ENCODE measurements at regions not wholly inside any gene's neighbourhood (a gene's known extent, or its start where the extent isn't known, plus 50 kb on each side); places are given as distances from the start of the nearest gene placed in this dataset.

DNA sequence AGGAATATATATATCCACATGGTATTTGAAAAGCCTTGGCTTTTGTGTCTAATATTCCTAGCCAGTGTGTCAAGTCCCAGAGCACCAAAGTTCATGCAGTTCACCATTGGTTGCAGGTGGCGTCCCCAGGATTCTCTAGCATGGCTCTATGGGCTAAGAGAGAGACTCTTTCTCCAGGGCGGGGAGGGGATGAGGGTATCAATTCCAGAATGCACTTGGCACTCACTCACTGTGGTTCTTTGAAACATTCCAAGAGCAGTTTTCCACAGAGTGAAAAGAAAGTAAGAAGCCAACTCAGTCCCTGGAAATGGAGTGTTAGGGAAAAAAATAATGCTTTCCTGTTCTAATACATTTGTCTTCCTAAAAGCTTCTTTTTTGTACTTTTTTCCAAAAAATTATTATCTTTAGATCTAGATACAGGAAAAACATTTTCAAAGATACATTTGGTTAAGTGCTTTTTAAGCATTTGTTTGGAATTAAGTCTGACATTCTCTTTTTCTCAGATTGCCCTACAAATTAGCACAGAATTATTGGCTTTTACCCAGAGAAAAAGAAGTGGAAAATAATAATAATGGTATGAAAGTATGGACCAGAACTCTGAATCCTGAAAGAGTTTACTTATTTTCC, 239.9 kb downstream of the PAX3 start:
- Histone ChIP-seq H2BK5ac (ENCODE audit: low read depth, low read length) (no peak overlapping the region), H2BK15ac (ENCODE audit: low read length) (no peak overlapping the region), H3K18ac (ENCODE audit: extremely low read depth, low read length) (no peak overlapping the region), H3K56ac (replicated peaks; ENCODE audit: insufficient read length, low read depth, low read length) (no peak overlapping the region), H2BK120ac (replicated peaks; ENCODE audit: low read depth, low read length) (no peak overlapping the region), H3K9ac (replicated peaks in 1 of 4; ENCODE audit: extremely low read depth in 1 of 4, low read depth in 3 of 4, low read length in 3 of 4) (no peak overlapping the region), H3K4ac (replicated peaks; ENCODE audit: insufficient read length, low read depth, low read length) (no peak overlapping the region), H3K4me3 (ENCODE audit: extremely low read depth in 1 of 4, insufficient read depth in 2 of 4, low read depth in 3 of 4, low read length in 4 of 4) (no peak overlapping the region), H3K9me3 (ENCODE audit: insufficient read depth in 2 of 2, low read depth in 1 of 2, low read length in 1 of 2) (no peaks in the 10 kb centered on the region), H2BK20ac (ENCODE audit: low read length) (no peak overlapping the region), H3K36me3 (ENCODE audit: control insufficient read depth in 2 of 4, insufficient read depth in 4 of 4, low read length in 3 of 4) (no peaks in the 10 kb centered on the region; a peak in 1 of 8 replicates), H4K91ac (replicated peaks; ENCODE audit: insufficient read length, low read length) (no peak overlapping the region), H2AK5ac (ENCODE audit: low read depth, low read length) (no peak overlapping the region), H3K27ac (ENCODE audit: low read depth, low read length) (no peak overlapping the region), H3K4me1 (replicated peaks in 1 of 4; ENCODE audit: control insufficient read depth in 3 of 4, insufficient read depth in 4 of 4, low read length in 3 of 4) (no peaks in the 10 kb centered on the region), H3K14ac (ENCODE audit: insufficient read length) (no peak overlapping the region), H4K5ac (ENCODE audit: insufficient read length, low read depth, low read length) (no peak overlapping the region), H3K4me2 (ENCODE audit: insufficient read depth in 1 of 2, low read depth in 2 of 2, low read length in 2 of 2) (no peak overlapping the region), H3K79me1 (ENCODE audit: low read depth, low read length) (no peaks in the 10 kb centered on the region), H4K8ac (ENCODE audit: extremely low read depth, insufficient read depth, low read length) (no peak overlapping the region), H2AFZ (ENCODE audit: low read length) (no peak overlapping the region), H4K20me1 (replicated peaks in 1 of 2; ENCODE audit: control insufficient read depth in 1 of 2, insufficient read depth in 2 of 2, low read length in 2 of 2) (peaks cover 0 to 3% of the 10 kb centered on the region in 2 experiments), H3K27me3 (replicated peaks in 1 of 4; ENCODE audit: control insufficient read depth in 3 of 4, extremely low read depth in 1 of 4, insufficient read depth in 3 of 4, low read length in 3 of 4) (peaks cover 15 to 38% (median 25%) of the 10 kb centered on the region in 4 experiments), H2BK12ac (ENCODE audit: low read depth, low read length) (no peak overlapping the region), H3K23ac (ENCODE audit: insufficient read length) (no peak overlapping the region), H3K23me2 (ENCODE audit: low read depth, low read length) (no peaks in the 10 kb centered on the region), H3K79me2 (ENCODE audit: control insufficient read depth in 1 of 2, insufficient read depth in 2 of 2, low read length in 2 of 2) (no peaks in the 10 kb centered on the region)
- DNase-seq (ENCODE audit: low read depth in 1 of 2, low spot score in 2 of 2) (no peak), FAIRE-seq (no peak)
- TF ChIP-seq CBX8 (IDR thresholded peaks at IDR 0.05; ENCODE audit: borderline replicate concordance, low read depth, low read length): no peak
- TF ChIP-seq CREB1 (IDR thresholded peaks at IDR 0.05): no peak
- no peak for TF ChIP-seq EGR1 (IDR thresholded peaks at IDR 0.05; ENCODE audit: borderline replicate concordance, low read depth, low read length)
- TF ChIP-seq YY1 (IDR thresholded peaks at IDR 0.05; ENCODE audit: low read depth, low read length): no peak
- CTCF ChIA-PET (ENCODE audit: partially characterized antibody): interaction anchor here (0.6 to 2.8 kb wide), 19 partner anchors 10 to 840 kb away, joined by 3 to 14 read pairs (median 4); no protein-coding TSS in a partner anchor
- POLR2A ChIA-PET (ENCODE audit: partially characterized antibody): interaction anchor here (0.6 to 1.0 kb wide), 2 partner anchors 20 to 859 kb away, joined by 3 to 4 read pairs; no protein-coding TSS in a partner anchor
- 80% methylated on average over 2 of the region's 2 CpGs; no CpG with 5 or more reads in 1 of the 2 experiments for WGBS, 2 experiments (ENCODE audit: extremely low coverage in 1 of 2, insufficient coverage in 1 of 2, insufficient read length in 1 of 2, insufficient replicate concordance in 2 of 2, low coverage in 1 of 2, low lambda C conversion rate in 2 of 2, missing lambda C conversion rate in 1 of 2)

Data from H1 (cell line).